Adipocyte (in vitro differentiated cells): ENCODE measurements at regions not wholly inside any gene's neighbourhood (a gene's known extent, or its start where the extent isn't known, plus 50 kb on each side); places are given as distances from the start of the nearest gene placed in this dataset.

Experiments used
- DNase-seq: peaks from one replicate; pipeline ENCODE4 v3.0.0-alpha.2; 2015; ENCODE audit warnings: low read depth
- H3K27me3 ChIP-seq: replicated peaks from 2 replicates; pipeline ENCODE4 v1.7.0; 2013; ENCODE audit warnings: mild to moderate bottlenecking, low read length, moderate library complexity; ENCODE audit not compliant: control insufficient read depth, insufficient read depth
- H3K36me3 ChIP-seq: 2 replicates; pipeline ENCODE4 v1.7.0; 2013; ENCODE audit warnings: low read length, mild to moderate bottlenecking, moderate library complexity; ENCODE audit not compliant: control insufficient read depth, insufficient read depth, severe bottlenecking
- H3K4me1 ChIP-seq: 2 replicates; pipeline ENCODE4 v1.7.0; 2013; ENCODE audit warnings: mild to moderate bottlenecking, low read length, moderate library complexity; ENCODE audit not compliant: control insufficient read depth, insufficient read depth
- H3K4me3 ChIP-seq: 2 replicates; pipeline ENCODE4 v1.7.0; 2013; ENCODE audit warnings: mild to moderate bottlenecking, low read length, moderate library complexity
- H3K9ac ChIP-seq: 2 replicates; pipeline ENCODE4 v1.7.0; 2013; ENCODE audit warnings: mild to moderate bottlenecking, low read length, moderate library complexity
- H3K9me3 ChIP-seq: 2 replicates; pipeline ENCODE4 v1.7.0; 2013; ENCODE audit warnings: mild to moderate bottlenecking, low read length, moderate library complexity; ENCODE audit not compliant: control insufficient read depth

GRCh38 chr22:47573141-47573540 is 810.7 kb downstream of the TBC1D22A start:
- DNase-seq: no peak
- Histone ChIP-seq H3K4me3 (no peak overlapping the region), H3K36me3 (no peaks in the 10 kb centered on the region), H3K27me3 (peaks cover 5% of the 10 kb centered on the region), H3K9ac (no peak overlapping the region), H3K4me1 (no peaks in the 10 kb centered on the region), H3K9me3 (no peaks in the 10 kb centered on the region)

GRCh38 chr22:47572443-47572842 is 810.0 kb downstream of the TBC1D22A start:
- H3K4me3 ChIP-seq: no peak overlapping the region
- H3K4me1 ChIP-seq: no peaks in the 10 kb centered on the region
- H3K9ac ChIP-seq: no peak overlapping the region
- H3K9me3 ChIP-seq: no peaks in the 10 kb centered on the region
- DNase-seq: no peak
- no peaks in the 10 kb centered on the region for H3K36me3 ChIP-seq
- peaks cover 5% of the 10 kb centered on the region for H3K27me3 ChIP-seq

GRCh38 chr22:47571616-47572015 is 809.2 kb downstream of the TBC1D22A start:
- H3K36me3 ChIP-seq: no peaks in the 10 kb centered on the region
- H3K4me1 ChIP-seq: no peaks in the 10 kb centered on the region
- no peak for DNase-seq
- H3K27me3 ChIP-seq: peaks cover 5% of the 10 kb centered on the region
- H3K9ac ChIP-seq: no peak overlapping the region
- H3K9me3 ChIP-seq: no peaks in the 10 kb centered on the region
- no peak overlapping the region for H3K4me3 ChIP-seq

- H3K9ac ChIP-seq: no peak overlapping the region
- no peak overlapping the region for H3K4me3 ChIP-seq
- H3K4me1 ChIP-seq: no peaks in the 10 kb centered on the region
- no peaks in the 10 kb centered on the region for H3K9me3 ChIP-seq
- H3K36me3 ChIP-seq: no peaks in the 10 kb centered on the region
- H3K27me3 ChIP-seq: peaks cover 5% of the 10 kb centered on the region
- no peak for DNase-seq
These were observed 808.4 kb downstream of the TBC1D22A start for GRCh38 chr22:47570851-47571250.

- H3K4me3 ChIP-seq: no peak overlapping the region
These were observed 807.8 kb downstream of the TBC1D22A start for GRCh38 chr22:47570300-47570685.

GRCh38 chr22:47569389-47570299 is 807.2 kb downstream of the TBC1D22A start:
- Histone ChIP-seq H3K9me3 (no peaks in the 10 kb centered on the region), H3K9ac (no peak overlapping the region), H3K36me3 (no peaks in the 10 kb centered on the region), H3K4me1 (no peaks in the 10 kb centered on the region), H3K27me3 (peaks cover 3% of the 10 kb centered on the region), H3K4me3 (no peak overlapping the region)
- DNase-seq: no peak

More at GRCh38 chr22:47570300-47570685, 807.8 kb downstream of the TBC1D22A start:
- no peak overlapping the region for H3K9ac ChIP-seq
- no peak for DNase-seq
- peaks cover 4% of the 10 kb centered on the region for H3K27me3 ChIP-seq
- H3K4me1 ChIP-seq: no peaks in the 10 kb centered on the region
- no peaks in the 10 kb centered on the region for H3K36me3 ChIP-seq
- H3K9me3 ChIP-seq: no peaks in the 10 kb centered on the region

- Histone ChIP-seq H3K36me3 (no peaks in the 10 kb centered on the region), H3K9me3 (no peaks in the 10 kb centered on the region), H3K4me3 (no peak overlapping the region), H3K4me1 (no peaks in the 10 kb centered on the region), H3K27me3 (peaks cover 4% of the 10 kb centered on the region), H3K9ac (no peak overlapping the region)
- no peak for DNase-seq
These were observed 806.2 kb downstream of the TBC1D22A start for GRCh38 chr22:47568700-47569099.

- Histone ChIP-seq H3K4me3 (no peak overlapping the region), H3K9ac (no peak overlapping the region), H3K4me1 (no peaks in the 10 kb centered on the region), H3K9me3 (no peaks in the 10 kb centered on the region), H3K36me3 (no peaks in the 10 kb centered on the region), H3K27me3 (peaks cover 4% of the 10 kb centered on the region)
- DNase-seq: no peak
These were observed 805.0 kb downstream of the TBC1D22A start for GRCh38 chr22:47567126-47568090.

GRCh38 chr22:47566491-47566890 is 804.0 kb downstream of the TBC1D22A start:
- Histone ChIP-seq H3K36me3 (no peaks in the 10 kb centered on the region), H3K9me3 (no peaks in the 10 kb centered on the region), H3K4me1 (no peaks in the 10 kb centered on the region), H3K27me3 (peaks cover 4% of the 10 kb centered on the region), H3K9ac (no peak overlapping the region), H3K4me3 (no peak overlapping the region)
- no peak for DNase-seq

GRCh38 chr22:47565607-47566006 is 803.2 kb downstream of the TBC1D22A start:
- Histone ChIP-seq H3K4me3 (no peak overlapping the region), H3K9me3 (no peaks in the 10 kb centered on the region), H3K36me3 (no peaks in the 10 kb centered on the region), H3K4me1 (no peaks in the 10 kb centered on the region), H3K27me3 (peaks cover 4% of the 10 kb centered on the region), H3K9ac (no peak overlapping the region)
- no peak for DNase-seq
